LNCaP clone FGC (cell line): ENCODE measurements at regions not wholly inside any gene's neighbourhood (a gene's known extent, or its start where the extent isn't known, plus 50 kb on each side); places are given as distances from the start of the nearest gene placed in this dataset.

Experiments
- DNase-seq: peaks from one replicate; pipeline ENCODE4 v3.0.0-alpha.2; 2011; ENCODE audit warnings: low read depth
- H3K4me3 ChIP-seq: 2 replicates; pipeline ENCODE4 v1.5.1; 2011; ENCODE audit warnings: mild to moderate bottlenecking, low read depth, low read length, control low read depth
- CTCF ChIP-seq: IDR thresholded peaks from 2 replicates; pipeline ENCODE4 v1.5.1; 2012; ENCODE audit warnings: mild to moderate bottlenecking; ENCODE audit not compliant: control insufficient read depth, insufficient read depth; ENCODE audit errors: extremely low read depth

- TF ChIP-seq CTCF, result no peak
- no peak overlapping the region for H3K4me3 ChIP-seq
- no peak for DNase-seq
Measured at GRCh38 chrX:101774340-101774739, 114.7 kb upstream of the ARMCX2 start.

- H3K4me3 ChIP-seq, result no peak overlapping the region
- no peak for TF ChIP-seq CTCF
- no peak for DNase-seq
Measured at GRCh38 chrX:101764538-101764937, 104.9 kb upstream of the ARMCX2 start.

- H3K4me3 ChIP-seq, result no peak overlapping the region
- peak; percentile 28 for DNase-seq
- TF ChIP-seq CTCF, result peak; percentile 32; the same call in 1 of the 2 replicates
Measured at GRCh38 chrX:101759000-101759399, 99.3 kb upstream of the ARMCX2 start.

- no peak overlapping the region for H3K4me3 ChIP-seq
- DNase-seq, result no peak
- TF ChIP-seq CTCF, result no peak
Measured at GRCh38 chrX:101750744-101751143, 91.1 kb upstream of the ARMCX2 start.

GRCh38 chrX:101749436-101749835 lies 89.8 kb upstream of the ARMCX2 start:
- no peak for DNase-seq
- H3K4me3 ChIP-seq, result no peak overlapping the region
- no peak for TF ChIP-seq CTCF

GRCh38 chrX:101745046-101745445 lies 85.4 kb upstream of the ARMCX2 start:
- H3K4me3 ChIP-seq, result no peak overlapping the region
- no peak for TF ChIP-seq CTCF
- no peak for DNase-seq

GRCh38 chrX:101744085-101744484 lies 84.4 kb upstream of the ARMCX2 start:
- TF ChIP-seq CTCF, result no peak
- no peak for DNase-seq
- H3K4me3 ChIP-seq, result no peak overlapping the region
